ENCODE measurements at regions not wholly inside any gene's neighbourhood (a gene's known extent, or its start where the extent isn't known, plus 50 kb on each side); places are given as distances from the start of the nearest gene placed in this dataset.

DNA sequence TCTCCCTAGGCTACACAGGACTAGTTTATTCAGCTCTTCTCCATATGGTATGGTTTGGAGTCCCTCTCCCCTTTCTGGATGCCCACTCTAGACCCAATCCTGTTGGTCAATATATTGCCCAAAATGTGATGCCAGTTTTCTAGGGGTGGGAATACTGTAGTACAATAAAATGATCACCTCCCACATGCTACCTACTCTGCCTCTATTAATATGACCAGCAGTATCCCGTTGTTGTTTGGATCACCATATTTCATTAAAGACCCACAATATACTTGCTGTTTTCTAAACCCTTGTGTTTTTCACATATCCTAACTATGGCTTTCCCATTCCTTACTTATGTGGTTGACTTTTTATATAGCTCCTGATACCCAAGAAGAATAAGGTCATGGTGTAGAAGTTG lies 95.9 kb upstream of the IGSF21 start:
- no peaks in the 10 kb centered on the region for H3K9me2 ChIP-seq (replicated peaks; ENCODE audit: insufficient read depth, low read length)
- no peak overlapping the region for H3K4me2 ChIP-seq (ENCODE audit: low read depth, low read length, poor library complexity, severe bottlenecking)
- TF ChIP-seq EZH2phosphoT487 (conservative IDR thresholded peaks at IDR 0.05; ENCODE audit: low read length): no peak
- TF ChIP-seq, protein P1, sequence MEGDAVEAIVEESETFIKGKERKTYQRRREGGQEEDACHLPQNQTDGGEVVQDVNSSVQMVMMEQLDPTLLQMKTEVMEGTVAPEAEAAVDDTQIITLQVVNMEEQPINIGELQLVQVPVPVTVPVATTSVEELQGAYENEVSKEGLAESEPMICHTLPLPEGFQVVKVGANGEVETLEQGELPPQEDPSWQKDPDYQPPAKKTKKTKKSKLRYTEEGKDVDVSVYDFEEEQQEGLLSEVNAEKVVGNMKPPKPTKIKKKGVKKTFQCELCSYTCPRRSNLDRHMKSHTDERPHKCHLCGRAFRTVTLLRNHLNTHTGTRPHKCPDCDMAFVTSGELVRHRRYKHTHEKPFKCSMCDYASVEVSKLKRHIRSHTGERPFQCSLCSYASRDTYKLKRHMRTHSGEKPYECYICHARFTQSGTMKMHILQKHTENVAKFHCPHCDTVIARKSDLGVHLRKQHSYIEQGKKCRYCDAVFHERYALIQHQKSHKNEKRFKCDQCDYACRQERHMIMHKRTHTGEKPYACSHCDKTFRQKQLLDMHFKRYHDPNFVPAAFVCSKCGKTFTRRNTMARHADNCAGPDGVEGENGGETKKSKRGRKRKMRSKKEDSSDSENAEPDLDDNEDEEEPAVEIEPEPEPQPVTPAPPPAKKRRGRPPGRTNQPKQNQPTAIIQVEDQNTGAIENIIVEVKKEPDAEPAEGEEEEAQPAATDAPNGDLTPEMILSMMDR (IDR thresholded peaks at IDR 0.05; ENCODE audit: insufficient read depth, low read length, poor library complexity, severe bottlenecking): no peak
- no peaks in the 10 kb centered on the region for H3K27me3 ChIP-seq (ENCODE audit: low read length)
- no peak overlapping the region for H3K27ac ChIP-seq (ENCODE audit: low read depth, low read length)
- H3F3A ChIP-seq (ENCODE audit: insufficient read depth): no peaks in the 10 kb centered on the region
- no peak overlapping the region for H2AFZ ChIP-seq (ENCODE audit: low read depth, low read length, severe bottlenecking)
- no peaks in the 10 kb centered on the region for H3K36me3 ChIP-seq (ENCODE audit: low read length)
- no peak overlapping the region for H3K9ac ChIP-seq (ENCODE audit: low read length)
- no peaks in the 10 kb centered on the region for H3K79me2 ChIP-seq (ENCODE audit: insufficient read depth, low read length)
- no peak overlapping the region for H3K4me3 ChIP-seq (ENCODE audit: insufficient read depth, low read length, poor library complexity, severe bottlenecking)
- H4K20me1 ChIP-seq (ENCODE audit: low read depth, low read length): no peaks in the 10 kb centered on the region
- H3K9me3 ChIP-seq (ENCODE audit: insufficient read depth, low read length): no peaks in the 10 kb centered on the region

DNA sequence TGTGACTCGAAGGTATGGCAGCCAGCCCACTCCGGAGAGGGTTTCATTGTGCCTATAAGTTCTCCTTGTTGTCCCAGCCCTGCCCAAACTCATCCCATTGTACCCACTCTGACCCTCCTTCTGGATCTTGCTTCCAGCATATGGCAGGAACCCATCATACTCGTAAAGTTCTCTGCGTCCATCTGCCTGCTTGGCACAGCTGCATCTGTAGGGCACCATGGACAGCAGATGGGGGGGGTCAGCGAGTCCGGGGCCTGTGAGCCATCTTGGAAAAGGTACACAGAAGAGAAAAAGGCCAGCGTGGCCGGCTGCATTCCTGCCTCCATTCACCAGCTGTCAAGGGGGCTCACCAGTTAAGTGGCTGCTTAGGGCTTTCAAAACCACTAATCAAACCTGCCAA lies 94.9 kb upstream of the IGSF21 start:
- no peak overlapping the region for H3K4me3 ChIP-seq (ENCODE audit: insufficient read depth, low read length, poor library complexity, severe bottlenecking)

DNA sequence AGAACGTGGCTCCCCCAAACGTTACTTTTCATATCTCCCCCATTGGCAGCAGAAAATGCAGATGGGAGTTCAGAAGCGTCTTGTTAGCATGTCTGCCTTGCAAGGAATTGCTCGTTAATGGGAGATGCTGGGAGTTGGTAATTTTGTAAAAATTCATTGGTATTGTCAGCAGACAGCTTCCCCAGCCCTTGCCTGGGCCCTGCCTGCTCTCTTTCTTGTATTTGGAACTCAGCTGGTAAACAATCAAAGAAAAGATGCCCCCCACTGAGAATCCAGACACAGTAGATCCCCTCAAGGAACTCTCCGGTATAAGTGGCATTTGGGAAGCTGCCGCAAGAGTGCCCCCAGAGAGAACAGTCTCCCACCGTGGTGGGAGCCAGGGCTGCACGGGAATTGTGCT lies 94.4 kb upstream of the IGSF21 start:
- Histone ChIP-seq H2AFZ (ENCODE audit: low read depth, low read length, severe bottlenecking) (no peak overlapping the region), H3K79me2 (ENCODE audit: insufficient read depth, low read length) (no peaks in the 10 kb centered on the region), H4K20me1 (ENCODE audit: low read depth, low read length) (no peaks in the 10 kb centered on the region), H3K27ac (ENCODE audit: low read depth, low read length) (no peak overlapping the region), H3K4me3 (ENCODE audit: insufficient read depth, low read length, poor library complexity, severe bottlenecking) (no peak overlapping the region), H3K27me3 (ENCODE audit: low read length) (no peaks in the 10 kb centered on the region), H3K9me3 (ENCODE audit: insufficient read depth, low read length) (no peaks in the 10 kb centered on the region), H3K9ac (ENCODE audit: low read length) (no peak overlapping the region), H3K4me2 (ENCODE audit: low read depth, low read length, poor library complexity, severe bottlenecking) (no peak overlapping the region), H3K9me2 (replicated peaks; ENCODE audit: insufficient read depth, low read length) (no peaks in the 10 kb centered on the region), H3K36me3 (ENCODE audit: low read length) (no peaks in the 10 kb centered on the region), H3F3A (ENCODE audit: insufficient read depth) (no peaks in the 10 kb centered on the region)
- TF ChIP-seq, protein P1 (IDR thresholded peaks at IDR 0.05; ENCODE audit: insufficient read depth, low read length, poor library complexity, severe bottlenecking): no peak
- no peak for TF ChIP-seq EZH2phosphoT487 (conservative IDR thresholded peaks at IDR 0.05; ENCODE audit: low read length)

More for the DNA sequence above, 94.9 kb upstream of the IGSF21 start:
- Histone ChIP-seq H3K36me3 (ENCODE audit: low read length) (no peaks in the 10 kb centered on the region), H3K27me3 (ENCODE audit: low read length) (no peaks in the 10 kb centered on the region), H3K27ac (ENCODE audit: low read depth, low read length) (no peak overlapping the region), H2AFZ (ENCODE audit: low read depth, low read length, severe bottlenecking) (no peak overlapping the region), H3K9me2 (replicated peaks; ENCODE audit: insufficient read depth, low read length) (no peaks in the 10 kb centered on the region), H3K79me2 (ENCODE audit: insufficient read depth, low read length) (no peaks in the 10 kb centered on the region), H3K4me2 (ENCODE audit: low read depth, low read length, poor library complexity, severe bottlenecking) (no peak overlapping the region), H3F3A (ENCODE audit: insufficient read depth) (no peaks in the 10 kb centered on the region), H4K20me1 (ENCODE audit: low read depth, low read length) (no peaks in the 10 kb centered on the region), H3K9ac (ENCODE audit: low read length) (no peak overlapping the region), H3K9me3 (ENCODE audit: insufficient read depth, low read length) (no peaks in the 10 kb centered on the region)
- TF ChIP-seq, protein P1 (IDR thresholded peaks at IDR 0.05; ENCODE audit: insufficient read depth, low read length, poor library complexity, severe bottlenecking): no peak
- TF ChIP-seq EZH2phosphoT487 (conservative IDR thresholded peaks at IDR 0.05; ENCODE audit: low read length): no peak

Measured in SU-DHL-6 (cell line).